ENCODE measurements at regions not wholly inside any gene's neighbourhood (a gene's known extent, or its start where the extent isn't known, plus 50 kb on each side); places are given as distances from the start of the nearest gene placed in this dataset.

GRCh38 chrX:96389281-96390047, 295.2 kb upstream of the DIAPH2 start:
- Mint-ChIP-seq H3K36me3 (no peaks in the 10 kb centered on the region), H3K27ac (no peak overlapping the region), H3K4me1 (ENCODE audit: unreplicated experiment) (no peaks in the 10 kb centered on the region), H3K9me3 (no peaks in the 10 kb centered on the region), H3K4me3 (no peak overlapping the region), H3K27me3 (no peaks in the 10 kb centered on the region)
- DNase-seq (ENCODE audit: extremely low spot score, unreplicated experiment), result no peak
- no peak for TF ChIP-seq CTCF (conservative IDR thresholded peaks at IDR 0.05)

GRCh38 chrX:96394598-96394997, 290.0 kb upstream of the DIAPH2 start:
- no peak for TF ChIP-seq CTCF (conservative IDR thresholded peaks at IDR 0.05)
- Mint-ChIP-seq H3K9me3 (no peaks in the 10 kb centered on the region), H3K4me3 (no peak overlapping the region), H3K4me1 (ENCODE audit: unreplicated experiment) (no peaks in the 10 kb centered on the region), H3K27me3 (no peaks in the 10 kb centered on the region), H3K27ac (no peak overlapping the region), H3K36me3 (no peaks in the 10 kb centered on the region)
- DNase-seq (ENCODE audit: extremely low spot score, unreplicated experiment), result no peak

GRCh38 chrX:96403446-96403845, 281.2 kb upstream of the DIAPH2 start:
- peaks cover 5% of the 10 kb centered on the region for H3K4me1 Mint-ChIP-seq (ENCODE audit: unreplicated experiment)
- TF ChIP-seq CTCF (conservative IDR thresholded peaks at IDR 0.05), result no peak
- no peak overlapping the region for H3K4me3 Mint-ChIP-seq
- DNase-seq (ENCODE audit: extremely low spot score, unreplicated experiment), result no peak
- H3K36me3 Mint-ChIP-seq, result no peaks in the 10 kb centered on the region
- no peaks in the 10 kb centered on the region for H3K27me3 Mint-ChIP-seq
- H3K27ac Mint-ChIP-seq, result no peak overlapping the region
- peaks cover 4% of the 10 kb centered on the region for H3K9me3 Mint-ChIP-seq

GRCh38 chrX:96405842-96406241, 278.8 kb upstream of the DIAPH2 start:
- peaks cover 5% of the 10 kb centered on the region for H3K4me1 Mint-ChIP-seq (ENCODE audit: unreplicated experiment)
- TF ChIP-seq CTCF (conservative IDR thresholded peaks at IDR 0.05), result no peak
- H3K27ac Mint-ChIP-seq, result no peak overlapping the region
- no peaks in the 10 kb centered on the region for H3K27me3 Mint-ChIP-seq
- no peak overlapping the region for H3K4me3 Mint-ChIP-seq
- no peak for DNase-seq (ENCODE audit: extremely low spot score, unreplicated experiment)
- no peaks in the 10 kb centered on the region for H3K36me3 Mint-ChIP-seq
- H3K9me3 Mint-ChIP-seq, result peaks cover 4% of the 10 kb centered on the region

GRCh38 chrX:96407072-96407471, 277.6 kb upstream of the DIAPH2 start:
- H3K27me3 Mint-ChIP-seq, result no peaks in the 10 kb centered on the region
- H3K27ac Mint-ChIP-seq, result peak overlapping the region; percentile 49
- TF ChIP-seq CTCF (conservative IDR thresholded peaks at IDR 0.05), result no peak
- H3K9me3 Mint-ChIP-seq, result peaks cover 4% of the 10 kb centered on the region
- peaks cover 5% of the 10 kb centered on the region for H3K4me1 Mint-ChIP-seq (ENCODE audit: unreplicated experiment)
- no peaks in the 10 kb centered on the region for H3K36me3 Mint-ChIP-seq
- no peak for DNase-seq (ENCODE audit: extremely low spot score, unreplicated experiment)
- H3K4me3 Mint-ChIP-seq, result peak overlapping the region; percentile 31

All from type B pancreatic cell (in vitro differentiated cells).